Endothelial cell of umbilical vein (primary cell): ENCODE measurements at regions not wholly inside any gene's neighbourhood (a gene's known extent, or its start where the extent isn't known, plus 50 kb on each side); places are given as distances from the start of the nearest gene placed in this dataset.

Experiments
- BruUV-seq: library from RNA; stranded (reverse); fragments of 400-500 nt; replicated peaks from 2 replicates; lab custom pipeline; 2021; lab: Mats Ljungman, UMichigan
- CTCF ChIA-PET: fragments of 300-600, 350-600 bp; sonication (Branson Sonifier 250); formaldehyde crosslinking; loops from one replicate; lab custom pipeline; 2021; ENCODE audit warnings: antibody characterized with exemption, inconsistent platforms; lab: Charles Lee
- POLR2A ChIA-PET: fragments of 300-600, 350-600 bp; sonication (Branson Sonifier 250); formaldehyde crosslinking; loops from one replicate; lab custom pipeline; 2021; ENCODE audit warnings: antibody characterized with exemption, inconsistent platforms; lab: Charles Lee
- DNase-seq: peaks from one replicate; pipeline ENCODE4 v3.0.0-alpha.2; 2011; ENCODE audit warnings: low read depth, low spot score
- FAIRE-seq: peaks from 2 replicates; lab custom pipeline; 2011; peaks lifted over from hg19 to GRCh38; lab: Jason Lieb, UNC
- H2AFZ ChIP-seq: 2 replicates; pipeline ENCODE4 v1.6.0; 2012; ENCODE audit warnings: low read depth, low read length, control low read depth, inconsistent platforms
- H3K27ac ChIP-seq: 2 replicates; pipeline ENCODE4 v1.5.1; 2011; ENCODE audit warnings: low read depth, mild to moderate bottlenecking, control low read depth, low read length, moderate library complexity; ENCODE audit not compliant: insufficient read depth
- H3K27me3 ChIP-seq, 2 experiments: 2 replicates each; pipeline versions ENCODE4 v1.6.0 to v1.6.1; 2011; ENCODE audit warnings: low read length in 2 of 2, mixed read lengths in 1 of 2; ENCODE audit not compliant: control insufficient read depth in 2 of 2, insufficient read depth in 2 of 2
- H3K36me3 ChIP-seq, 2 experiments: 2 replicates in 1 of 2; 3 replicates in 1 of 2; pipeline ENCODE4 v1.5.1; 2011; ENCODE audit warnings: low read length in 2 of 2, mild to moderate bottlenecking in 1 of 2, moderate library complexity in 1 of 2; ENCODE audit not compliant: control insufficient read depth in 2 of 2, insufficient read depth in 2 of 2; ENCODE audit errors: extremely low read depth in 1 of 2
- H3K4me1 ChIP-seq: 3 replicates; pipeline ENCODE4 v1.5.1; 2011; ENCODE audit warnings: mild to moderate bottlenecking, low read length; ENCODE audit not compliant: control insufficient read depth, insufficient read depth; ENCODE audit errors: extremely low read depth
- H3K4me2 ChIP-seq: 2 replicates; pipeline ENCODE4 v1.6.1; 2011; ENCODE audit warnings: low read length, control low read depth, mixed read lengths; ENCODE audit not compliant: insufficient read depth
- H3K4me3 ChIP-seq, 3 experiments: fragments of 200-600 bp in 1 of 3; sonication (generic), shearing (Covaris generic) in 1 of 3; replicated peaks in 1 of 3; 2 replicates each; pipeline ENCODE4 v1.5.1; 2011 to 2016; ENCODE audit warnings: control low read depth in 3 of 3, low read length in 3 of 3, mild to moderate bottlenecking in 2 of 3, inconsistent platforms in 1 of 3, low read depth in 1 of 3, moderate library complexity in 1 of 3; ENCODE audit not compliant: insufficient read depth in 1 of 3
- H3K79me2 ChIP-seq: 2 replicates; pipeline ENCODE4 v1.6.0; 2012; ENCODE audit warnings: low read length, inconsistent platforms; ENCODE audit not compliant: control insufficient read depth, insufficient read depth
- H3K9ac ChIP-seq: replicated peaks from 2 replicates; pipeline ENCODE3; 2011; ENCODE audit warnings: low read length, control low read depth; ENCODE audit not compliant: insufficient read depth; ENCODE audit errors: extremely low read depth
- H3K9me1 ChIP-seq: replicated peaks from 3 replicates; pipeline ENCODE4 v1.6.0; 2011; ENCODE audit warnings: mild to moderate bottlenecking, low read length; ENCODE audit not compliant: control insufficient read depth, insufficient read depth; ENCODE audit errors: extremely low read depth
- H3K9me3 ChIP-seq: replicated peaks from 2 replicates; pipeline ENCODE4 v1.5.1; 2012; ENCODE audit warnings: low read length, inconsistent platforms; ENCODE audit not compliant: control insufficient read depth, insufficient read depth
- H4K20me1 ChIP-seq: replicated peaks from 2 replicates; pipeline ENCODE3; 2011; ENCODE audit warnings: mild to moderate bottlenecking, low read length; ENCODE audit not compliant: control insufficient read depth, insufficient read depth; ENCODE audit errors: extremely low read depth
- CTCF ChIP-seq, 2 donors: IDR thresholded peaks; 1 replicate in 1 of 2; 2 replicates in 1 of 2; pipeline ENCODE4 v1.5.1; 2011; ENCODE audit warnings: low read length in 2 of 2, mild to moderate bottlenecking in 2 of 2, moderate library complexity in 2 of 2, control low read depth in 1 of 2, inconsistent platforms in 1 of 2, low read depth in 1 of 2; ENCODE audit not compliant: insufficient read depth in 1 of 2; ENCODE audit errors: extremely low read depth in 1 of 2
- EZH2 ChIP-seq: IDR thresholded peaks from 2 replicates; pipeline ENCODE4 v1.6.1; 2012; ENCODE audit warnings: borderline replicate concordance, low read depth, mild to moderate bottlenecking, moderate library complexity, low read length, inconsistent platforms; ENCODE audit not compliant: severe bottlenecking
- FOS ChIP-seq: IDR thresholded peaks from 2 replicates; pipeline ENCODE4 v1.6.1; 2011; ENCODE audit warnings: mild to moderate bottlenecking, low read length, moderate library complexity, borderline replicate concordance; ENCODE audit not compliant: insufficient read depth
- GATA2 ChIP-seq: IDR thresholded peaks from 2 replicates; pipeline ENCODE4 v1.7.0; 2011; ENCODE audit warnings: low read depth, mild to moderate bottlenecking, moderate library complexity, mixed read lengths, low read length; ENCODE audit not compliant: insufficient read length, insufficient read depth
- JUN ChIP-seq: IDR thresholded peaks from 2 replicates; pipeline ENCODE4 v1.6.1; 2011; ENCODE audit warnings: borderline replicate concordance, low read depth; ENCODE audit not compliant: insufficient read length, insufficient read depth
- MAX ChIP-seq: IDR thresholded peaks from 2 replicates; pipeline ENCODE4 v1.6.1; 2011; ENCODE audit not compliant: insufficient read depth, insufficient read length
- MYC ChIP-seq: IDR thresholded peaks from one replicate; pipeline ENCODE4 v1.6.1; 2011; ENCODE audit warnings: mild to moderate bottlenecking, low read depth, low read length
- POLR2A ChIP-seq: IDR thresholded peaks from 2 replicates; pipeline ENCODE4 v1.6.1; 2012; ENCODE audit warnings: low read depth, mild to moderate bottlenecking, control low read depth, low read length
- POLR2AphosphoS5 ChIP-seq: IDR thresholded peaks from 2 replicates; pipeline ENCODE4 v1.6.1; 2012; ENCODE audit warnings: low read depth, mild to moderate bottlenecking, control low read depth, low read length, moderate library complexity; ENCODE audit not compliant: insufficient read depth
- dilution Hi-C: fragments of 300-500 bp; cut with MboI; formaldehyde crosslinking; loops from one replicate; pipeline ENCODE4 v1.15.0; 2019; ENCODE audit warnings: low sequenced_read_pairs; ENCODE audit not compliant: extremely low pct_ligation_motif_present
- intact Hi-C: fragments of 100-400 bp; cut with micrococcal nuclease; formaldehyde crosslinking; loops from one replicate; pipeline ENCODE4 v1.10.0; 2022

DNA sequence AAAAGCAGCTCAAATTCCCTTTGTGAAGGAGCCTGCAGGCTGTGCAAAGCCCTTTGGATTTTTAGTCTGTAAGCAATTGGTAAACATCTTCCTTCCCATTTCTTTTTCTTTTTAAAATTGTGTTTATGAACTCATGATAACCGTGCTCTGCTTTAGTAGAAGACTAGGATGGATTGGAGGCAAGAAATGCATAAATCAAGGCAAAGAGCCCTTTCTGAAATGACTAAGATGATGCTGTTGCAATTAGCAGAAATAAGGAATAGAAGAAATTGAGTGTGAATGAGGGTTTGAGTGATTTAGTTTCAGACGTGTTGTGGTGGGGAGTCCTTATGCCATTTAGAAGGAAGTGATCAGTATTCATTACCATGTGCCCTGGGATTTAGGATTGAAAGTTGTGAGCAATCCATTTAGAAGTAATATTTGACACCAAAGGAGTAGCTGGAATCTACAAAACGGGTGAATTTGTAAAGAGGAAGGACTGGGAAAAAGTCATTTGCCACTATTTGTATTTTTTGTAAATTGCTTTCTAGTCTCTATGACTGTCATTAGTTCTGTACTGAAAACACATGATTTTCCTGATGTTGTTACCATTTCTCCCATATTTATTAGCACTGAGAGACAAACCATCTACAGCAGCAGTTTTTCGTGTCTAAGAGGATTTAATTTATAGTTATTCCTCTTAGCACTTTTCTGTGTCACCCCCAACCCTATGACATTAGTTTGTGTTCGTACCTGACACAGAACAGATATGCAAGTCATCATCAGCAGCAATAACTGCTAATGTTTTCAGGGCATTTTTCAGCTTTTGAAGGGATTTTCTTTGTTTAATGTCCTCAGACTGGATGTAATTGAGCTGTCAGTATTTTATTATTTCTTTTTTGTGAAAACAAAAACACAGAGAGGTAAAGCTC, 265.0 kb downstream of the UTRN start:
- Histone ChIP-seq H3K4me2 (no peak overlapping the region), H3K79me2 (no peaks in the 10 kb centered on the region), H3K9ac (no peak overlapping the region), H3K27me3 (no peaks in the 10 kb centered on the region), H3K4me1 (no peaks in the 10 kb centered on the region), H3K36me3 (peaks cover 7 to 11% of the 10 kb centered on the region in 2 experiments), H3K4me3 (no peak overlapping the region), H3K9me1 (no peaks in the 10 kb centered on the region), H2AFZ (no peak overlapping the region), H4K20me1 (peaks cover 2% of the 10 kb centered on the region), H3K27ac (no peak overlapping the region), H3K9me3 (no peaks in the 10 kb centered on the region)
- dilution Hi-C loops (no loop called here), intact Hi-C loops (no loop called here)
- TF ChIP-seq FOS (no peak), POLR2A (no peak), MYC (no peak), MAX (no peak), POLR2AphosphoS5 (no peak), CTCF (IDR thresholded peaks at IDR 0.05; ENCODE audit: extremely low read depth in 1 of 2, insufficient read depth in 1 of 2, low read depth in 1 of 2, low read length in 2 of 2) (no peak), EZH2 (no peak), GATA2 (no peak), JUN (no peak)
- BruUV-seq, result no TSS peak
- ChIA-PET POLR2A (no interaction called here), CTCF (interaction anchor here (1.0 kb wide), 1 partner anchor 10 kb away, joined by 3 read pairs; no protein-coding TSS in a partner anchor)
- DNase-seq, result no peak
- FAIRE-seq, result no peak
